ENCODE measurements at regions not wholly inside any gene's neighbourhood (a gene's known extent, or its start where the extent isn't known, plus 50 kb on each side); places are given as distances from the start of the nearest gene placed in this dataset.
"Not testable (repeated sequence)": the region's sequence is repeated elsewhere in the genome, so short reads cannot be mapped to it uniquely, and the experiment has no call there.

- Mint-ChIP-seq H3K4me3 (no peak overlapping the region), H3K27ac (ENCODE audit: low read depth) (no peak overlapping the region), H3K4me1 (no peaks in the 10 kb centered on the region), H3K27me3 (peaks cover 65% of the 10 kb centered on the region), H3K9me3 (no peaks in the 10 kb centered on the region), H3K36me3 (ENCODE audit: insufficient read depth) (no peaks in the 10 kb centered on the region)
- DNase-seq (ENCODE audit: low spot score in 2 of 2): no peak
- no peak for ATAC-seq (replicated peaks; ENCODE audit: extremely low read depth, poor library complexity, severe bottlenecking)
Observed at GRCh38 chr6:99810942-99811620, 182.9 kb downstream of the MCHR2 start.

GRCh38 chr6:99811636-99812035 lies 182.4 kb downstream of the MCHR2 start:
- ATAC-seq (replicated peaks; ENCODE audit: extremely low read depth, poor library complexity, severe bottlenecking) (no peak), DNase-seq (ENCODE audit: low spot score in 2 of 2) (no peak)
- no peak overlapping the region for H3K4me3 Mint-ChIP-seq
- H3K27ac Mint-ChIP-seq (ENCODE audit: low read depth): no peak overlapping the region
- H3K27me3 Mint-ChIP-seq: peaks cover 71% of the 10 kb centered on the region
- no peaks in the 10 kb centered on the region for H3K36me3 Mint-ChIP-seq (ENCODE audit: insufficient read depth)
- H3K9me3 Mint-ChIP-seq: no peaks in the 10 kb centered on the region
- no peaks in the 10 kb centered on the region for H3K4me1 Mint-ChIP-seq

DNA sequence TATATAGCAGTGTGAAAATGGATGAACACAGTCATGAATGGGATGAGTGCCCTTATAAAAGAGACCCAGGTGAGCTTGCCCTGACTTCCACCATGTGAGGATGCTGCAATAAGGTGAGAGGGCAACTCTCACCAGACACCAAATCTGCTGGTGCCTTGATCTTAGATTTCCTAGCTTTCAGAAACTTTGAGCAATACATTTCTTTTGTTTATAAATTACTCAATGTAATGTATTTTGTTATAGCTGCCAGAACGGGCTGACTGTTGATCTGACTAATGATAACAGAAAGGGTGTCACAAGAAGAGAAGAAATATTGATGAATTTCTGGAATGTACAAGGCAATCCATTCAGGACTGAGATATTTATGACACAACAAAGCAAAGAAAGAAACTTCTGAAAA lies 180.5 kb downstream of the MCHR2 start:
- no peak for ATAC-seq (replicated peaks; ENCODE audit: extremely low read depth, poor library complexity, severe bottlenecking)
- Mint-ChIP-seq H3K4me3 (no peak overlapping the region), H3K27me3 (peaks cover 79% of the 10 kb centered on the region), H3K36me3 (ENCODE audit: insufficient read depth) (no peaks in the 10 kb centered on the region), H3K27ac (ENCODE audit: low read depth) (no peak overlapping the region), H3K9me3 (no peaks in the 10 kb centered on the region), H3K4me1 (no peaks in the 10 kb centered on the region)
- DNase-seq (ENCODE audit: low spot score in 2 of 2): no peak

- Mint-ChIP-seq H3K36me3 (ENCODE audit: insufficient read depth) (no peaks in the 10 kb centered on the region), H3K9me3 (no peaks in the 10 kb centered on the region), H3K27me3 (peaks cover 78% of the 10 kb centered on the region), H3K4me3 (no peak overlapping the region), H3K27ac (ENCODE audit: low read depth) (no peak overlapping the region), H3K4me1 (no peaks in the 10 kb centered on the region)
- DNase-seq (ENCODE audit: low spot score in 2 of 2) (no peak), ATAC-seq (replicated peaks; ENCODE audit: extremely low read depth, poor library complexity, severe bottlenecking) (no peak)
Observed at GRCh38 chr6:99814230-99814928, 179.6 kb downstream of the MCHR2 start.

DNA sequence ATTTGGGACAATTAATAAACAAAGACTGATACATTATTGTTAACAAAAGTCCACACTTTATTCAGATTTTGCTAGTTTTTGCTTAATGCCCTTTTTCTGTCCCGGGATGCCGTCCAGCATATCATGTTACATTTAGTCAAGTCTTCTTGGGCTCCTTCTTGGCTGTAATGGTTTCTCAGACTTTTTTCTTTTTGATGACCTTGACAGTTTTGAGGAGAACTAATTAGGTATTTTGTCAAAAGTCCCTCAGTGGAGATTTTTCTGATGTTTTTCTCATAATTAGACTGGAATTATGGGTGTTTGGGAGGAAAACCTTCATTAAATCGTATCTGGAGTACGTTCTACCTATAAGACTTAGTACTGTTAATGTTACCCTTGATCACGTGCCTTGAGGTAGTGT lies 177.2 kb downstream of the MCHR2 start:
- H3K27ac Mint-ChIP-seq (ENCODE audit: low read depth): no peak overlapping the region
- ATAC-seq (replicated peaks; ENCODE audit: extremely low read depth, poor library complexity, severe bottlenecking) (no peak), DNase-seq (ENCODE audit: low spot score in 2 of 2) (no peak)
- no peaks in the 10 kb centered on the region for H3K4me1 Mint-ChIP-seq
- no peaks in the 10 kb centered on the region for H3K36me3 Mint-ChIP-seq (ENCODE audit: insufficient read depth)
- H3K4me3 Mint-ChIP-seq: no peak overlapping the region
- H3K9me3 Mint-ChIP-seq: no peaks in the 10 kb centered on the region
- H3K27me3 Mint-ChIP-seq: peaks cover 78% of the 10 kb centered on the region

- Mint-ChIP-seq H3K27me3 (peaks cover 78% of the 10 kb centered on the region), H3K9me3 (no peaks in the 10 kb centered on the region), H3K4me1 (peaks cover 3% of the 10 kb centered on the region), H3K4me3 (no peak overlapping the region), H3K27ac (ENCODE audit: low read depth) (no peak overlapping the region), H3K36me3 (ENCODE audit: insufficient read depth) (no peaks in the 10 kb centered on the region)
- no peak for ATAC-seq (replicated peaks; ENCODE audit: extremely low read depth, poor library complexity, severe bottlenecking)
- DNase-seq (ENCODE audit: low spot score in 2 of 2): no peak
Observed at GRCh38 chr6:99818161-99818560, 175.9 kb downstream of the MCHR2 start.

DNA sequence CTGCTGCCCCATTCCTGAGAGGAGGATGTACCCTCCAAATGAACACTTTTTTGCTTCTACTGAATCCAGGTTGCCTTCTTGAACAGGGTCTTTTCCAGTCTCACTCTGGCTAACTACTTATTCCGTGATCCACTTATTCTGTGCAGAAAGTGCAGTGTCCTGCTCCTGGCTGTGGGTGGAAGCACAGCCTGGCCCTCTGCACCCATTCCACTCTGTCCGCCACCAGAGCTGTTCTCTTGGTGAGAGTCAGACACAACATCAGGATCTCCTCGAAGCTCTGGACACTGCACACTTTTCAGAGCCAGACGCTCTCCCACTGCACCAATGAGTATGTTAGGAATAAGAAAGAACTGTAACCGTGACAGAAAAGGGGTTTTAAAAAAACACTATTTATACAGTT lies 174.2 kb downstream of the MCHR2 start:
- no peak overlapping the region for H3K27ac Mint-ChIP-seq (ENCODE audit: low read depth)
- ATAC-seq (replicated peaks; ENCODE audit: extremely low read depth, poor library complexity, severe bottlenecking): no peak
- no peak overlapping the region for H3K4me3 Mint-ChIP-seq
- no peaks in the 10 kb centered on the region for H3K36me3 Mint-ChIP-seq (ENCODE audit: insufficient read depth)
- H3K4me1 Mint-ChIP-seq: peaks cover 6% of the 10 kb centered on the region
- H3K27me3 Mint-ChIP-seq: peaks cover 75% of the 10 kb centered on the region
- DNase-seq (ENCODE audit: low spot score in 2 of 2): no peak
- H3K9me3 Mint-ChIP-seq: no peaks in the 10 kb centered on the region

GRCh38 chr6:99821164-99821563 lies 172.9 kb downstream of the MCHR2 start:
- peaks cover 6% of the 10 kb centered on the region for H3K4me1 Mint-ChIP-seq
- no peaks in the 10 kb centered on the region for H3K36me3 Mint-ChIP-seq (ENCODE audit: insufficient read depth)
- DNase-seq (ENCODE audit: low spot score in 2 of 2) (no peak), ATAC-seq (replicated peaks; ENCODE audit: extremely low read depth, poor library complexity, severe bottlenecking) (no peak)
- H3K27me3 Mint-ChIP-seq: peaks cover 72% of the 10 kb centered on the region
- no peak overlapping the region for H3K27ac Mint-ChIP-seq (ENCODE audit: low read depth)
- no peaks in the 10 kb centered on the region for H3K9me3 Mint-ChIP-seq
- H3K4me3 Mint-ChIP-seq: no peak overlapping the region

DNA sequence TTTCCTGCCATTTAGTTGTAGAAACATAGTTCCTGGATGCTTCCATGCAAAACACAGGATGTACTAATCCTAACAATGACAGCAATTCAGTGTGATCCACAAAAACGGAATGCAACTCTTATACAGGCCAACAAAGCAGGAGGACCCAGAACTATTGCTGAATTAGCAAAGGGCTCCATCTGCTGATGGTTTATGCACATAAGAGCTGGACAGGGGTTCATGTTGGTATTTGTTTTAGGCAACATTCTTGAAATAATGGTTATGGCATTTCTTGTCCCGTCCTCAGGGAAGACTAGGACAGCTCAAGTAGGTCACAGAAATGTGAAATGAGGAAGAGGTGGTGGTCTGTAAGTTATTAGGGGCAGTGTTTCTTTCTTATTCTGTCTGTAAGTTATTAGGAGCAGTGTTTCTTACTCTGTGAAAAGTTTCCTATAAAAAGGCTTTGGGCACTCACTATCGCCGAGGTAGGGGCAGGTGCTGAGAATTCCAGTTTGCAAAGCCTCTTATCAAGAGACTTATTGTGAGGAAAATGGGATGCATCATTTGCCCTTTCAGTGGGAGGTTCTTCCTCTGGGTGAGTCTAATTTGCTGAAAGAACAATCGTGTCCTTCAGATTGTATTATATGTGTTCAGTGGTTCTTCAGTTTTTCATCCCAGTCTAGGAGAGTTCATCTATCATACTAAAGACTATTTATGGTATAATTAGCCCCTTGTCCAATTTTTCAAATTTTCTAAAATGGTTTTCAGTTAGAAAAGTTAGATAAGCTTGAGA lies 171.1 kb downstream of the MCHR2 start:
- no peaks in the 10 kb centered on the region for H3K36me3 Mint-ChIP-seq (ENCODE audit: insufficient read depth)
- H3K9me3 Mint-ChIP-seq: no peaks in the 10 kb centered on the region
- no peak overlapping the region for H3K27ac Mint-ChIP-seq (ENCODE audit: low read depth)
- ATAC-seq (replicated peaks; ENCODE audit: extremely low read depth, poor library complexity, severe bottlenecking): no peak
- H3K4me1 Mint-ChIP-seq: peaks cover 6% of the 10 kb centered on the region
- H3K4me3 Mint-ChIP-seq: peak overlapping the region; percentile 56
- DNase-seq (ENCODE audit: low spot score in 2 of 2): no peak
- peaks cover 54% of the 10 kb centered on the region for H3K27me3 Mint-ChIP-seq

GRCh38 chr6:99823513-99824235 lies 170.3 kb downstream of the MCHR2 start:
- peak overlapping the region; percentile 56 for H3K4me3 Mint-ChIP-seq
- H3K4me1 Mint-ChIP-seq; H3K36me3 Mint-ChIP-seq (ENCODE audit: insufficient read depth); ATAC-seq (replicated peaks; ENCODE audit: extremely low read depth, poor library complexity, severe bottlenecking); DNase-seq (ENCODE audit: low spot score in 2 of 2); H3K27ac Mint-ChIP-seq (ENCODE audit: low read depth); H3K9me3 Mint-ChIP-seq: not testable (repeated sequence)
- peaks cover 47% of the 10 kb centered on the region for H3K27me3 Mint-ChIP-seq

DNA sequence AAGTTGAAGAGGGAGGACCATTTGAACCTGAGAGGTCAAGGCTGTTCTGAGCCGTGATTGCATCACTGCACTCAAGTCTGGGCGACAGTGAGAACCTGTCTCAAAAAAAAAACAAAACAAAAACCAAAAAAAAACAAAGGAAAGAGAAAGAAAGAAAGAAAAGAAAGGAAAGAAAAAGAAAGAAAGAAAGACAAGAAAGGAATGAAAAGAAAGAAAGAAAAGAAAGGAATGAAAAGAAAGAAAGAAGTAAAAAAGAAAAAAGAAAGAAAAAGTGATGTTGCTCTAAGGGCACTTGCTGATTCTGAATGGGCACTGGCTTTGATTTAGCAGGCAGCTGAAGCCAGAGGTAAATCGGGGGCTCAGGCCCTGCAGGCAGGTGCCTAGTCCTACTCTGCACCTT lies 161.0 kb downstream of the MCHR2 start:
- no peaks in the 10 kb centered on the region for H3K9me3 Mint-ChIP-seq
- DNase-seq (ENCODE audit: low spot score in 2 of 2): no peak
- no peaks in the 10 kb centered on the region for H3K4me1 Mint-ChIP-seq
- peaks cover 15% of the 10 kb centered on the region for H3K27me3 Mint-ChIP-seq
- H3K4me3 Mint-ChIP-seq: no peak overlapping the region
- no peaks in the 10 kb centered on the region for H3K36me3 Mint-ChIP-seq (ENCODE audit: insufficient read depth)
- no peak for ATAC-seq (replicated peaks; ENCODE audit: extremely low read depth, poor library complexity, severe bottlenecking)
- no peak overlapping the region for H3K27ac Mint-ChIP-seq (ENCODE audit: low read depth)

- peaks cover 37% of the 10 kb centered on the region for H3K27me3 Mint-ChIP-seq
- no peaks in the 10 kb centered on the region for H3K4me1 Mint-ChIP-seq
- H3K27ac Mint-ChIP-seq (ENCODE audit: low read depth): no peak overlapping the region
- H3K36me3 Mint-ChIP-seq (ENCODE audit: insufficient read depth): no peaks in the 10 kb centered on the region
- H3K4me3 Mint-ChIP-seq: no peak overlapping the region
- H3K9me3 Mint-ChIP-seq: no peaks in the 10 kb centered on the region
- DNase-seq (ENCODE audit: low spot score in 2 of 2): no peak
- ATAC-seq (replicated peaks; ENCODE audit: extremely low read depth, poor library complexity, severe bottlenecking): no peak
Observed at GRCh38 chr6:99836471-99836870, 157.6 kb downstream of the MCHR2 start.
